ENCODE measurements at regions not wholly inside any gene's neighbourhood (a gene's known extent, or its start where the extent isn't known, plus 50 kb on each side); places are given as distances from the start of the nearest gene placed in this dataset.

DNA sequence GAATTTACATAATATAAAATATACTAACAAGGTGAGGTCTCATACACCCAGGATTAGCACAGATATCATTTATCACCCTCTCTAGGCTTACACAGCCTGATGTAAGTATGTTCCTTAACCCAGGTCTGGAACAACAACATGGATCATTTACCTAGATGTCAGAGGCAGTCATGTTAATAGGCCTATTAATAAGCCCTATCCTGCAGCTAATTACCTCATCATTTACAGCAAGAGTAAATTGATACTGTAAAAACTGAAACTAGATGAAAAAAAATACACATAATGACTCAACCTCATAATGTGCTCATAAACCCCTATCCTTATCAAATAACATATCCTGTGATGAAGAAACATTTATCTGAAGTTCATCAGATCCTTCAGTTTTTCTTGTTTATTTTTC is 334.3 kb upstream of the MANEA start:
- Histone ChIP-seq H3K79me2 (ENCODE audit: insufficient read depth, low read length) (no peaks in the 10 kb centered on the region), H4K20me1 (ENCODE audit: insufficient read depth, low read length) (no peaks in the 10 kb centered on the region), H3K4me1 (ENCODE audit: insufficient read depth, low read length, severe bottlenecking) (no peaks in the 10 kb centered on the region), H2AFZ (ENCODE audit: low read length) (no peak overlapping the region), H3K9me3 (ENCODE audit: low read length) (no peaks in the 10 kb centered on the region), H3K9me2 (ENCODE audit: low read depth, low read length) (no peaks in the 10 kb centered on the region), H3F3A (ENCODE audit: insufficient read depth, low read length) (no peaks in the 10 kb centered on the region), H3K27ac (ENCODE audit: low read depth, low read length, poor library complexity, severe bottlenecking) (no peak overlapping the region), H3K4me3 (ENCODE audit: low read depth, low read length, poor library complexity, severe bottlenecking) (no peak overlapping the region), H3K27me3 (ENCODE audit: insufficient read depth, low read length) (no peaks in the 10 kb centered on the region), H3K9ac (ENCODE audit: low read length) (no peak overlapping the region), H3K36me3 (ENCODE audit: insufficient read depth, low read length) (no peaks in the 10 kb centered on the region), H3K4me2 (ENCODE audit: low read length) (no peak overlapping the region)
- TF ChIP-seq EZH2 (IDR thresholded peaks at IDR 0.05; ENCODE audit: borderline replicate concordance, low read length) = no peak

DNA sequence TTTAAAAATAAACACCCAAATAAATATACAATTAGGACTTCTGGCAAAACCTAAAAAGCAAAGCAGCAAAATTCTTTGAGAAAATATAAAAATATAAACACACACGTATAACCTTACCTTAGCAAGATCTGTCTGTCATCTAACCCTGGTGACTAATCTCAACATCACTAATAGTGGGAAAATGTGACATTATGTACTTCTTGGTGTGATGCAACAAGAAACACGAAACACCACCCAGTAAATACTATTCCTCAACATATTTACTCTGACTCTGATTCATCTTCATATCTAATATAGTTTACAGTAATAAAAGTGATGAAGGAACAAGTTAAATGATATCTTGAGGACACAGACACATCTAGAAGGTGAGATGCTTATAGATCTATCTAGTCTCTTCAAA is 332.6 kb upstream of the MANEA start:
- Histone ChIP-seq H3K27ac (ENCODE audit: low read depth, low read length, poor library complexity, severe bottlenecking) (no peak overlapping the region), H3K9ac (ENCODE audit: low read length) (no peak overlapping the region), H3K9me2 (ENCODE audit: low read depth, low read length) (no peaks in the 10 kb centered on the region), H3K36me3 (ENCODE audit: insufficient read depth, low read length) (no peaks in the 10 kb centered on the region), H3K4me3 (ENCODE audit: low read depth, low read length, poor library complexity, severe bottlenecking) (no peak overlapping the region), H3K4me1 (ENCODE audit: insufficient read depth, low read length, severe bottlenecking) (no peaks in the 10 kb centered on the region), H3F3A (ENCODE audit: insufficient read depth, low read length) (no peaks in the 10 kb centered on the region), H3K27me3 (ENCODE audit: insufficient read depth, low read length) (no peaks in the 10 kb centered on the region), H2AFZ (ENCODE audit: low read length) (no peak overlapping the region), H3K4me2 (ENCODE audit: low read length) (no peak overlapping the region), H4K20me1 (ENCODE audit: insufficient read depth, low read length) (no peaks in the 10 kb centered on the region), H3K9me3 (ENCODE audit: low read length) (no peaks in the 10 kb centered on the region), H3K79me2 (ENCODE audit: insufficient read depth, low read length) (no peaks in the 10 kb centered on the region)
- no peak for TF ChIP-seq EZH2 (IDR thresholded peaks at IDR 0.05; ENCODE audit: borderline replicate concordance, low read length)
- TF ChIP-seq, protein P1, sequence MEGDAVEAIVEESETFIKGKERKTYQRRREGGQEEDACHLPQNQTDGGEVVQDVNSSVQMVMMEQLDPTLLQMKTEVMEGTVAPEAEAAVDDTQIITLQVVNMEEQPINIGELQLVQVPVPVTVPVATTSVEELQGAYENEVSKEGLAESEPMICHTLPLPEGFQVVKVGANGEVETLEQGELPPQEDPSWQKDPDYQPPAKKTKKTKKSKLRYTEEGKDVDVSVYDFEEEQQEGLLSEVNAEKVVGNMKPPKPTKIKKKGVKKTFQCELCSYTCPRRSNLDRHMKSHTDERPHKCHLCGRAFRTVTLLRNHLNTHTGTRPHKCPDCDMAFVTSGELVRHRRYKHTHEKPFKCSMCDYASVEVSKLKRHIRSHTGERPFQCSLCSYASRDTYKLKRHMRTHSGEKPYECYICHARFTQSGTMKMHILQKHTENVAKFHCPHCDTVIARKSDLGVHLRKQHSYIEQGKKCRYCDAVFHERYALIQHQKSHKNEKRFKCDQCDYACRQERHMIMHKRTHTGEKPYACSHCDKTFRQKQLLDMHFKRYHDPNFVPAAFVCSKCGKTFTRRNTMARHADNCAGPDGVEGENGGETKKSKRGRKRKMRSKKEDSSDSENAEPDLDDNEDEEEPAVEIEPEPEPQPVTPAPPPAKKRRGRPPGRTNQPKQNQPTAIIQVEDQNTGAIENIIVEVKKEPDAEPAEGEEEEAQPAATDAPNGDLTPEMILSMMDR (IDR thresholded peaks at IDR 0.05; ENCODE audit: low read length) = no peak

DNA sequence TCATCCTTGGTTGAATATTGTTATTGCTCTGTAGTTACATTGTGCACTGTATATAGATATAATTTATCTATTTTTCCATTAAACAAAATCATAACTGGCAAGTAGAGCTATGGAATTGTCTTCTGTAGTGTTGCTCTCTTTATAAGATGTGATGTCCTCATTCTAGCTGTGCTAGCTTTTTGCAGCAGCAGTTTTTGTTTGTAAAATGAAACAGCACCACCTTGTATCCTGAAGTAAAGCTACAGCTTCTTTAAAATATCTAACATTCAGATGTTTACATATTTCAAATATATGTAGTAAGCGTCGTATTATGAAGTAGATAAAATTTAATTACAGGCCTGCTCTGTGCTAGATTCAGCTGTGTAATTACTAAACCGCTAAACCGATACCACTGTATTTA is 328.8 kb upstream of the MANEA start:
- TF ChIP-seq, protein P1 (IDR thresholded peaks at IDR 0.05; ENCODE audit: low read length) = no peak
- no peak for TF ChIP-seq EZH2 (IDR thresholded peaks at IDR 0.05; ENCODE audit: borderline replicate concordance, low read length)
- H3K79me2 ChIP-seq (ENCODE audit: insufficient read depth, low read length) = no peaks in the 10 kb centered on the region

DNA sequence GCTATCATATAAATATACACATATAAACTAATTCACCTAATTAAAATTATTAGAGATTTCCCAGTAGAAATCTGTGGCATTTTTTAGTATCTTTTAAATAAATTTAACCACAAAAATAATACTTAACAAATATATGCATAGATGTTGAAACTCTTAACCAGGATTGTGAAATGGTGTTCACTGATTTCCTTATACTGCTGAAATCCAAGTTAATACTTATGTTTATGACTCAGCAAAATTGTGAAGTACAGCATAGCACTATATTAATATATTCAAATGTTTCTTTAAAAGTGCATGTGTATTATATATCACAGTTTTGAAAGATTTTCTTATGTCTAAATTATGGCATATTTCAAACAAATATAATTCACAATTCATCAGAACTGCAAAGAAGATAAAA is 328.2 kb upstream of the MANEA start:
- Histone ChIP-seq H4K20me1 (ENCODE audit: insufficient read depth, low read length) (no peaks in the 10 kb centered on the region), H3K4me3 (ENCODE audit: low read depth, low read length, poor library complexity, severe bottlenecking) (no peak overlapping the region), H3K36me3 (ENCODE audit: insufficient read depth, low read length) (no peaks in the 10 kb centered on the region), H3K9me2 (ENCODE audit: low read depth, low read length) (no peaks in the 10 kb centered on the region), H3K4me1 (ENCODE audit: insufficient read depth, low read length, severe bottlenecking) (no peaks in the 10 kb centered on the region), H2AFZ (ENCODE audit: low read length) (no peak overlapping the region), H3K27me3 (ENCODE audit: insufficient read depth, low read length) (no peaks in the 10 kb centered on the region), H3K27ac (ENCODE audit: low read depth, low read length, poor library complexity, severe bottlenecking) (no peak overlapping the region), H3K4me2 (ENCODE audit: low read length) (no peak overlapping the region), H3K9ac (ENCODE audit: low read length) (no peak overlapping the region), H3F3A (ENCODE audit: insufficient read depth, low read length) (no peaks in the 10 kb centered on the region), H3K79me2 (ENCODE audit: insufficient read depth, low read length) (no peaks in the 10 kb centered on the region), H3K9me3 (ENCODE audit: low read length) (no peaks in the 10 kb centered on the region)
- TF ChIP-seq EZH2 (IDR thresholded peaks at IDR 0.05; ENCODE audit: borderline replicate concordance, low read length) = no peak
- TF ChIP-seq, protein P1 (IDR thresholded peaks at IDR 0.05; ENCODE audit: low read length) = no peak

More for the DNA sequence above, 328.8 kb upstream of the MANEA start:
- Histone ChIP-seq H3K4me3 (ENCODE audit: low read depth, low read length, poor library complexity, severe bottlenecking) (no peak overlapping the region), H4K20me1 (ENCODE audit: insufficient read depth, low read length) (no peaks in the 10 kb centered on the region), H3K36me3 (ENCODE audit: insufficient read depth, low read length) (no peaks in the 10 kb centered on the region), H3K4me1 (ENCODE audit: insufficient read depth, low read length, severe bottlenecking) (no peaks in the 10 kb centered on the region), H3K9ac (ENCODE audit: low read length) (no peak overlapping the region), H3K4me2 (ENCODE audit: low read length) (no peak overlapping the region), H2AFZ (ENCODE audit: low read length) (no peak overlapping the region), H3F3A (ENCODE audit: insufficient read depth, low read length) (no peaks in the 10 kb centered on the region), H3K9me2 (ENCODE audit: low read depth, low read length) (no peaks in the 10 kb centered on the region), H3K27me3 (ENCODE audit: insufficient read depth, low read length) (no peaks in the 10 kb centered on the region), H3K27ac (ENCODE audit: low read depth, low read length, poor library complexity, severe bottlenecking) (no peak overlapping the region), H3K9me3 (ENCODE audit: low read length) (no peaks in the 10 kb centered on the region)
